Mesothelial cell of epicardium (in vitro differentiated cells): ENCODE measurements at regions not wholly inside any gene's neighbourhood (a gene's known extent, or its start where the extent isn't known, plus 50 kb on each side); places are given as distances from the start of the nearest gene placed in this dataset.

Experiments used
- DNase-seq, 2 experiments: peaks; one replicate each; pipeline ENCODE4 v3.0.0; 2021; ENCODE audit warnings: low spot score in 2 of 2; ENCODE audit not compliant: unreplicated experiment in 2 of 2
- H3K27ac Mint-ChIP-seq: 2 replicates; pipeline ENCODE4 v1.8.0; 2021; ENCODE audit warnings: mixed read lengths
- H3K27me3 Mint-ChIP-seq: 2 replicates; pipeline ENCODE4 v1.8.0; 2021; ENCODE audit warnings: low read depth, mixed read lengths
- H3K36me3 Mint-ChIP-seq: 2 replicates; pipeline ENCODE4 v1.8.0; 2021; ENCODE audit warnings: mixed read lengths
- H3K4me1 Mint-ChIP-seq: 2 replicates; pipeline ENCODE4 v1.8.0; 2021; ENCODE audit warnings: mixed read lengths
- H3K4me3 Mint-ChIP-seq: 2 replicates; pipeline ENCODE4 v1.8.0; 2021; ENCODE audit warnings: mild to moderate bottlenecking, moderate library complexity, mixed read lengths
- H3K9me3 Mint-ChIP-seq: 2 replicates; pipeline ENCODE4 v1.8.0; 2021; ENCODE audit warnings: mixed read lengths
- CTCF ChIP-seq: fragments of 200-600 bp; sonication (generic); IDR thresholded peaks from one replicate; pipeline ENCODE4 v1.5.0; 2021; ENCODE audit warnings: antibody characterized with exemption; ENCODE audit not compliant: unreplicated experiment

GRCh38 chr13:83166550-83166949 lies 715.7 kb downstream of the SLITRK1 start:
- DNase-seq, result no peak
- Mint-ChIP-seq H3K9me3 (no peaks in the 10 kb centered on the region), H3K36me3 (no peaks in the 10 kb centered on the region), H3K27ac (no peak overlapping the region), H3K4me3 (no peak overlapping the region), H3K4me1 (no peaks in the 10 kb centered on the region), H3K27me3 (no peaks in the 10 kb centered on the region)
- no peak for TF ChIP-seq CTCF

GRCh38 chr13:83162493-83162892 lies 719.8 kb downstream of the SLITRK1 start:
- no peaks in the 10 kb centered on the region for H3K27me3 Mint-ChIP-seq
- H3K27ac Mint-ChIP-seq, result no peak overlapping the region
- no peak overlapping the region for H3K4me3 Mint-ChIP-seq
- no peak for DNase-seq
- H3K4me1 Mint-ChIP-seq, result no peaks in the 10 kb centered on the region
- TF ChIP-seq CTCF, result no peak
- peaks cover 1% of the 10 kb centered on the region for H3K9me3 Mint-ChIP-seq
- H3K36me3 Mint-ChIP-seq, result no peaks in the 10 kb centered on the region

- peaks cover 9% of the 10 kb centered on the region for H3K9me3 Mint-ChIP-seq
- no peak overlapping the region for H3K4me3 Mint-ChIP-seq
- DNase-seq, result no peak
- no peaks in the 10 kb centered on the region for H3K27me3 Mint-ChIP-seq
- no peak overlapping the region for H3K27ac Mint-ChIP-seq
- no peaks in the 10 kb centered on the region for H3K4me1 Mint-ChIP-seq
- no peak for TF ChIP-seq CTCF
- no peaks in the 10 kb centered on the region for H3K36me3 Mint-ChIP-seq
Observed at GRCh38 chr13:83153848-83154247, 728.4 kb downstream of the SLITRK1 start.

GRCh38 chr13:83151308-83151660 lies 731.0 kb downstream of the SLITRK1 start:
- H3K27me3 Mint-ChIP-seq, result no peaks in the 10 kb centered on the region
- no peaks in the 10 kb centered on the region for H3K36me3 Mint-ChIP-seq
- H3K9me3 Mint-ChIP-seq, result peaks cover 5% of the 10 kb centered on the region
- no peaks in the 10 kb centered on the region for H3K4me1 Mint-ChIP-seq
- TF ChIP-seq CTCF, result no peak
- no peak for DNase-seq
- no peak overlapping the region for H3K27ac Mint-ChIP-seq
- no peak overlapping the region for H3K4me3 Mint-ChIP-seq

- H3K4me3 Mint-ChIP-seq, result no peak overlapping the region
- peaks cover 5% of the 10 kb centered on the region for H3K9me3 Mint-ChIP-seq
- no peaks in the 10 kb centered on the region for H3K4me1 Mint-ChIP-seq
- no peaks in the 10 kb centered on the region for H3K36me3 Mint-ChIP-seq
- no peak for TF ChIP-seq CTCF
- no peak overlapping the region for H3K27ac Mint-ChIP-seq
- no peak for DNase-seq
- H3K27me3 Mint-ChIP-seq, result no peaks in the 10 kb centered on the region
Observed at GRCh38 chr13:83150616-83151307, 731.5 kb downstream of the SLITRK1 start.

GRCh38 chr13:83136660-83137059 lies 745.6 kb downstream of the SLITRK1 start:
- no peak for DNase-seq
- H3K27ac Mint-ChIP-seq, result no peak overlapping the region
- no peaks in the 10 kb centered on the region for H3K27me3 Mint-ChIP-seq
- TF ChIP-seq CTCF, result no peak
- no peaks in the 10 kb centered on the region for H3K4me1 Mint-ChIP-seq
- H3K9me3 Mint-ChIP-seq, result peaks cover 11% of the 10 kb centered on the region
- H3K36me3 Mint-ChIP-seq, result no peaks in the 10 kb centered on the region
- no peak overlapping the region for H3K4me3 Mint-ChIP-seq
